ENCODE measurements at regions not wholly inside any gene's neighbourhood (a gene's known extent, or its start where the extent isn't known, plus 50 kb on each side); places are given as distances from the start of the nearest gene placed in this dataset.

GRCh38 chr11:116302756-116303155 lies 470.0 kb downstream of the BUD13 start:
- no peak overlapping the region for H3K27ac Mint-ChIP-seq
- Histone ChIP-seq H4K20me1 (replicated peaks; ENCODE audit: insufficient read depth) (no peaks in the 10 kb centered on the region), H3F3A (replicated peaks; ENCODE audit: low read depth) (no peaks in the 10 kb centered on the region), H3K4me3 (no peak overlapping the region), H3K9me2 (ENCODE audit: insufficient read depth) (peaks cover 7% of the 10 kb centered on the region; the same call in 1 of the 2 replicates), H3K36me3 (ENCODE audit: insufficient read depth) (no peaks in the 10 kb centered on the region), H3K27ac (ENCODE audit: low read depth) (no peak overlapping the region), H3K79me2 (replicated peaks; ENCODE audit: insufficient read depth) (no peaks in the 10 kb centered on the region), H3K4me2 (no peak overlapping the region), H2AFZ (no peak overlapping the region), H3K4me1 (ENCODE audit: insufficient read depth) (no peaks in the 10 kb centered on the region), H3K27me3 (ENCODE audit: insufficient read depth) (no peaks in the 10 kb centered on the region)
- no peak for ATAC-seq
- DNase-seq (ENCODE audit: low spot score) = no peak
- TF ChIP-seq REST (IDR thresholded peaks at IDR 0.05; ENCODE audit: unreplicated experiment) (no peak), NANOG (IDR thresholded peaks at IDR 0.05; ENCODE audit: borderline replicate concordance) (no peak), JUNB (IDR thresholded peaks at IDR 0.05; ENCODE audit: unreplicated experiment) (no peak), POLR2AphosphoS5 (IDR thresholded peaks at IDR 0.05; ENCODE audit: low read depth) (no peak)
- H3K4me1 Mint-ChIP-seq = no peaks in the 10 kb centered on the region; the same call in 2 of the 3 replicates
- no peaks in the 10 kb centered on the region for H3K9me3 Mint-ChIP-seq
- H3K36me3 Mint-ChIP-seq (ENCODE audit: low read depth) = no peaks in the 10 kb centered on the region
- H3K4me3 Mint-ChIP-seq = no peak overlapping the region
- H3K27me3 Mint-ChIP-seq (ENCODE audit: insufficient read depth, low read depth, poor library complexity) = no peaks in the 10 kb centered on the region

- Mint-ChIP-seq H3K27ac (no peak overlapping the region), H3K36me3 (ENCODE audit: low read depth) (no peaks in the 10 kb centered on the region), H3K4me1 (no peaks in the 10 kb centered on the region), H3K4me3 (no peak overlapping the region), H3K9me3 (no peaks in the 10 kb centered on the region), H3K27me3 (ENCODE audit: insufficient read depth, low read depth, poor library complexity) (no peaks in the 10 kb centered on the region)
- ATAC-seq (no peak), DNase-seq (ENCODE audit: low spot score) (no peak)
- H3K79me2 ChIP-seq (replicated peaks; ENCODE audit: insufficient read depth) = no peaks in the 10 kb centered on the region
- H3K4me3 ChIP-seq = no peak overlapping the region
- no peaks in the 10 kb centered on the region for H3K4me1 ChIP-seq (ENCODE audit: insufficient read depth)
- H3K9me2 ChIP-seq (ENCODE audit: insufficient read depth) = peaks cover 11% of the 10 kb centered on the region
- no peak overlapping the region for H3K4me2 ChIP-seq
- no peak overlapping the region for H3K27ac ChIP-seq (ENCODE audit: low read depth)
- H2AFZ ChIP-seq = no peak overlapping the region
- no peaks in the 10 kb centered on the region for H3K27me3 ChIP-seq (ENCODE audit: insufficient read depth)
- H3K36me3 ChIP-seq (ENCODE audit: insufficient read depth) = no peaks in the 10 kb centered on the region
- H4K20me1 ChIP-seq (replicated peaks; ENCODE audit: insufficient read depth) = no peaks in the 10 kb centered on the region
- H3F3A ChIP-seq (replicated peaks; ENCODE audit: low read depth) = no peaks in the 10 kb centered on the region
- TF ChIP-seq ETS1 (IDR thresholded peaks at IDR 0.05) (no peak), ZNF462 (CRISPR knock-in tag; IDR thresholded peaks at IDR 0.05) (no peak), EZH2phosphoT487 (IDR thresholded peaks at IDR 0.05; ENCODE audit: unreplicated experiment) (no peak), CREB1 (CRISPR knock-in tag; IDR thresholded peaks at IDR 0.05; ENCODE audit: low read depth) (no peak), NANOG (IDR thresholded peaks at IDR 0.05; ENCODE audit: borderline replicate concordance) (no peak), STAT1 (IDR thresholded peaks at IDR 0.05; ENCODE audit: unreplicated experiment) (no peak), JUNB (IDR thresholded peaks at IDR 0.05; ENCODE audit: unreplicated experiment) (no peak), EZH2 (IDR thresholded peaks at IDR 0.05; ENCODE audit: low read depth, unreplicated experiment) (no peak), ZNF114 (CRISPR knock-in tag; IDR thresholded peaks at IDR 0.05) (no peak), ZNF331 (CRISPR knock-in tag; IDR thresholded peaks at IDR 0.05; ENCODE audit: low read depth) (no peak)
Observed at GRCh38 chr11:116301141-116301540, 471.6 kb downstream of the BUD13 start.
